LNCaP clone FGC (cell line): ENCODE measurements at regions not wholly inside any gene's neighbourhood (a gene's known extent, or its start where the extent isn't known, plus 50 kb on each side); places are given as distances from the start of the nearest gene placed in this dataset.

Experiments used
- DNase-seq: peaks from one replicate; pipeline ENCODE4 v3.0.0-alpha.2; 2011; ENCODE audit warnings: low read depth
- H3K4me3 ChIP-seq: 2 replicates; pipeline ENCODE4 v1.5.1; 2011; ENCODE audit warnings: mild to moderate bottlenecking, low read depth, low read length, control low read depth
- TF ChIP-seq, protein P1 (sequence below): IDR thresholded peaks from 2 replicates; pipeline ENCODE4 v1.5.1; 2012; ENCODE audit warnings: mild to moderate bottlenecking; ENCODE audit not compliant: control insufficient read depth, insufficient read depth; ENCODE audit errors: extremely low read depth

DNA sequence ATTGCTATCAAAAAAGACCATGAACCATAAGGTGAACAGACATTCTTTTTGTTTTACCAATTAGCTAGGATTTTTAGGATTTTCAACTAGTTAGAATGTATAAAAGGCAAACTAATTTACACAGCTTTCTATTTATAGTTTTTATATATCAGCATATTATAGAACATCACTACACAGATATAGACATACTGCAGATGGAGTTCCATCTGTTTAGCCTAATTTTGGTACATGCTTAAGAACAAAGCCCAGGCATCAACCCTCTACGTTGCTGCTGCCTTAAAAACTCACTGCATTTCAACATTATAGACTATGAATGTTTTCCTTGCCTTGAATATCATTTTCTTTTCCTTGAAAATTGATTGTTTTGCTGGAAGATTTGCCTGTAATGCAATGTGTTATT lies 2227.5 kb upstream of the C9orf72 start:
- no peak for DNase-seq
- TF ChIP-seq, protein P1, sequence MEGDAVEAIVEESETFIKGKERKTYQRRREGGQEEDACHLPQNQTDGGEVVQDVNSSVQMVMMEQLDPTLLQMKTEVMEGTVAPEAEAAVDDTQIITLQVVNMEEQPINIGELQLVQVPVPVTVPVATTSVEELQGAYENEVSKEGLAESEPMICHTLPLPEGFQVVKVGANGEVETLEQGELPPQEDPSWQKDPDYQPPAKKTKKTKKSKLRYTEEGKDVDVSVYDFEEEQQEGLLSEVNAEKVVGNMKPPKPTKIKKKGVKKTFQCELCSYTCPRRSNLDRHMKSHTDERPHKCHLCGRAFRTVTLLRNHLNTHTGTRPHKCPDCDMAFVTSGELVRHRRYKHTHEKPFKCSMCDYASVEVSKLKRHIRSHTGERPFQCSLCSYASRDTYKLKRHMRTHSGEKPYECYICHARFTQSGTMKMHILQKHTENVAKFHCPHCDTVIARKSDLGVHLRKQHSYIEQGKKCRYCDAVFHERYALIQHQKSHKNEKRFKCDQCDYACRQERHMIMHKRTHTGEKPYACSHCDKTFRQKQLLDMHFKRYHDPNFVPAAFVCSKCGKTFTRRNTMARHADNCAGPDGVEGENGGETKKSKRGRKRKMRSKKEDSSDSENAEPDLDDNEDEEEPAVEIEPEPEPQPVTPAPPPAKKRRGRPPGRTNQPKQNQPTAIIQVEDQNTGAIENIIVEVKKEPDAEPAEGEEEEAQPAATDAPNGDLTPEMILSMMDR = no peak
- H3K4me3 ChIP-seq = no peak overlapping the region

DNA sequence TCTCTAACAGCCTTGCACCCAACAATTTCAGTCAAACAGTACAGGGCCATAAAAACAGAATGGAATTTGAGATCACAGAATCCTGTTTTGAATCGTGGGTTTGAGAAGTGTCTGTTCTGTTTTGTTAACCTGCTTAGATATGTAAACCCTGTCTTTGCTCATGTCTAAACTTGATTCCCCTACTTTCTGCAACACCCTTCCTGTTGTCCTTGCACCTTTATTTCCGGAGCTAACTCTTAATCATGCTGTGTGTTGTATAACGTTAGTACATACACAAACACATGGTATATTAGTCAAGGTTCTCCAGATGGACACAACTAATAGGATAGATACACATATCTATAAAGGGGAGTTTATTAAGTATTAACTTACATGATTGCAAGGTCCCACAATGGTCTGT lies 2229.2 kb upstream of the C9orf72 start:
- TF ChIP-seq, protein P1 = no peak
- no peak for DNase-seq
- no peak overlapping the region for H3K4me3 ChIP-seq

DNA sequence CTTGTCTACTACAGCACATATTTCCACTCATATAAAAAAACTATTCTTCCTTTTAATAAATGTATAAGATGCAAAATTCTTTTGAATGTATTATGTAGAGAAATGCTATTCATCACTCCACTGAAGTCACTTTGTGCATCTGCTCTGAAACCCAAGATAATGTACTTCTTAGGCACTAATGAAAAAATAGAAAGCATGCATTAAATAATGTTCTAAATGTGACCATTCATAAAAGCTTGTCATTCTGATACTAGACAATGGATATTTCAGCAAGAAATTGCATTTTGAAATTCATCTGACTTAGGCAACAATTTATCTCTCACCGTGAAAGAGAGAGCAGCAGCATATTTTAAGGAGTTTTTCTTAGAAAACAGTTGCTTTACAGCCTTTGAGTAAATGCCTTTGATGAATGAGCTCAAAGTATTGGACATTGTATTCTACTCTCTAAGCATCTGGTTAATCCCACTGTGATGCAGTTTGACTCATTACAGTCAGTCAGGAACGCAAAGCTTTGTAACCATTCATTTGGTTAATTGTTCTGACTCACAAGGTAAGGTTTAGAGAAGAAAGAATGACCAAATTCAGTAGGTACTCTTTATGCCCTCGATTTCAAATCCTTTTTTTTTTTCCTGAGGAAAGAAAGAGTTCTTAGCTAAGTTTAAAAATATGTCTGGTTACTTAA lies 2233.8 kb upstream of the C9orf72 start:
- TF ChIP-seq, protein P1 = no peak
- DNase-seq = no peak

DNA sequence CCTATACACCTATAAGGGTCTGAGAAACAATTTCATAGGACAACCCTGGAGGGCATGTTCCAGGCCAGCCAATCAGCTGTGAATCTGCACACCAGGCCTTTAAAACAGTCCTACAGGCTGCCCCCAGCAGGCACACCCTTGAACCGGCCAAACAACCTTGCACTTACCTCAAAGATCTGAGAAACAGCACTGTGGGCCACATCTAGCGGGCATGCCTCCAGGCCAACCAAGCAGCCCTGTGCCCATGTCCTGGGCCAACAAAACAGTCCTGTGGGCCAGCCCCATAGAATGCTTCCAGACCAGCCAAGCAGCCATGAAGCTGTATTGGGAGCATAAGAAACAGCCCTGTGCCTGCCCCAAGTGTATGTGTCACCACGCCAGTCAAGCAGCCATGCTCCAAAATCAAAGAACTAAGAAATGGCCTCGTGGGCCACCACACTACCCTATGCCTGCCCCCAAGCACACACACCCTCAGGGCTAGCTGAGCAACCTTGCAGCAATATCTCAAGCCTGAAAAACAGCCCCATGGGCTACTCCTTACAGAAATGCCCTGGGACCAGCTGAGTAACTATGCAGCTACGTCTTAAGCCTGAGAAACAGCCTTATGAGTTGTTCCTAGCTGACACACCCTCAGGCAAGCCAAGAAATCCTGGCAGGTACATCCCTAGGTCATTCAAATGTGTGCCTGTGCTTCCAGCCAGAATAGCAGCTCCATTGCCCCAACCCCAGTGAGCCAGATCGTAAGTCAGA lies 2243.8 kb upstream of the C9orf72 start:
- no peak overlapping the region for H3K4me3 ChIP-seq
- DNase-seq = no peak
- TF ChIP-seq, protein P1 = no peak

More for the DNA sequence above, 2233.8 kb upstream of the C9orf72 start:
- no peak overlapping the region for H3K4me3 ChIP-seq

DNA sequence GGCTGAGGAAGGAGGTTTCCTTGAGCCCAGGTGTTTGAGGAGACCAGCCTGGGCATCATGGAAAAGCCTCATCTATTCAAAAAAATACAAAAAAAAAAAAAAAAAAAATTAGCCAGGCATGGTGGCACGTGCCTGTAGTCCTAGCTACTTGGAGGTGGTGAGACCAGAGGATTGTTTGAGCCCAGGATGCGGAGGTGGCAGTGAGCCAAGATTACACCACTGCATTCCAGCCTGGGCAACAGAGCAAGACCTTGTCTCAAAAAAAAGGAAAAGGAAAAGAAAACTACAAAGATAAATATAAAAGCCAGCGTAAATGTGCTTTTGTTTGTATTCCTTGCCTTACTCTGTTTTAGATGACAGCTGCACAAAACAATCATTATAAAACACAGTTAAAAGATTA lies 2249.2 kb upstream of the C9orf72 start:
- H3K4me3 ChIP-seq = no peak overlapping the region
- DNase-seq = no peak
- TF ChIP-seq, protein P1 = no peak

DNA sequence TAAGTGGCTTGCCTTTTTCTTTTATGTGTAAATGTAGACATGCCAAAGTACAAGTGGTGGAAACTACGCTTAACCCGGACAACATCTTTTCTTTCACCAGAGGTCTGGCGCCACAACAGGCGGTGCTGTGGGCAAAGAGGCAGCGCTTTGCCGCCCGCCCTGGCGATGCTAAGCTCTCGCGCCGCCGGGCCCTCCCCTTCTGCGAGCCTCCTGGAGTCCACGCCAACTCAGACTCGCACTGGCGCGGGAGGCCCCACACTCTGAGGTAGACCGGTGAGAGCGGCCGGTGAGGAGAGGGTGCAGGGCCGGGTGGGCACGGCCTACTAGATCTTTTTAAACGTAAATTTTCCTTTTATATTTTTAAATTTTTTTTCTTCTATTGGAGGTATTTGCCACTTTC lies 2253.1 kb upstream of the C9orf72 start:
- TF ChIP-seq, protein P1 = no peak
- no peak overlapping the region for H3K4me3 ChIP-seq
- no peak for DNase-seq
